K562 (cell line): ENCODE measurements at regions not wholly inside any gene's neighbourhood (a gene's known extent, or its start where the extent isn't known, plus 50 kb on each side); places are given as distances from the start of the nearest gene placed in this dataset.

Experiments
- ATAC-seq: fragments of 200-7000 bp; cut with Tn5 transposase; 3 replicates; pipeline ENCODE4 v1.9.1; 2020; ENCODE audit warnings: moderate library complexity
- BruUV-seq: library from RNA; stranded (reverse); fragments of 400-500 nt; replicated peaks from 2 replicates; lab custom pipeline; 2021; lab: Mats Ljungman, UMichigan
- CTCF ChIA-PET: fragments of 300-600 bp; formaldehyde crosslinking; extraction: SDS; loops from one replicate; lab custom pipeline; 2021; ENCODE audit warnings: low intra/inter-chr PET ratio; lab: Yijun Ruan, JAX
- POLR2A ChIA-PET: fragments of 300-600, 350-650 bp; sonication (Branson Sonifier 250); formaldehyde crosslinking; extraction: SDS; loops from one replicate; lab custom pipeline; 2021; ENCODE audit warnings: antibody characterized with exemption, inconsistent platforms; lab: Yijun Ruan, JAX
- DNase-seq, 4 experiments: peaks; one replicate each; pipeline versions ENCODE4 v3.0.0 to v3.0.0-alpha.2; 2011 to 2018; ENCODE audit warnings: low spot score in 3 of 4, mixed read lengths in 3 of 4; ENCODE audit errors: extremely low read depth in 1 of 4
- FAIRE-seq: peaks from 2 replicates; lab custom pipeline; 2011; peaks lifted over from hg19 to GRCh38; lab: Jason Lieb, UNC
- H2AFZ ChIP-seq: 2 replicates; pipeline ENCODE4 v1.6.0; 2011; ENCODE audit warnings: low read depth, low read length, control low read depth, inconsistent platforms
- H3K27ac ChIP-seq: fragments of 200-600 bp; 3 replicates; pipeline ENCODE4 v1.8.0; 2011; ENCODE audit warnings: low read depth, mild to moderate bottlenecking, control low read depth, inconsistent platforms, low read length, moderate library complexity, mixed read lengths; ENCODE audit errors: extremely low read depth
- H3K27me3 ChIP-seq, 2 experiments: fragments of 300-600 bp in 1 of 2; 2 replicates in 1 of 2; 3 replicates in 1 of 2; pipeline versions ENCODE4 v1.6.0 to v1.8.0; 2011; ENCODE audit warnings: inconsistent platforms in 2 of 2, low read length in 2 of 2, mild to moderate bottlenecking in 1 of 2, mixed read lengths in 1 of 2, moderate library complexity in 1 of 2; ENCODE audit not compliant: control insufficient read depth in 2 of 2, insufficient read depth in 2 of 2
- H3K36me3 ChIP-seq: fragments of 300-600 bp; 3 replicates; pipeline ENCODE4 v1.8.0; 2011; ENCODE audit warnings: mild to moderate bottlenecking, low read length, inconsistent platforms; ENCODE audit not compliant: control insufficient read depth, insufficient read depth
- H3K4me1 ChIP-seq, 2 experiments: fragments of 200-600 bp in 1 of 2; replicated peaks in 1 of 2; 2 replicates in 1 of 2; 3 replicates in 1 of 2; pipeline versions ENCODE4 v1.5.1 to v1.8.0; 2011; ENCODE audit warnings: inconsistent platforms in 2 of 2, low read length in 2 of 2, mild to moderate bottlenecking in 1 of 2, mixed read lengths in 1 of 2, moderate library complexity in 1 of 2; ENCODE audit not compliant: control insufficient read depth in 2 of 2, insufficient read depth in 2 of 2
- H3K4me2 ChIP-seq: 2 replicates; pipeline ENCODE4 v1.6.1; 2011; ENCODE audit warnings: low read length, control low read depth, inconsistent platforms, mixed read lengths; ENCODE audit not compliant: insufficient read depth
- H3K4me3 ChIP-seq: fragments of 200-600 bp; sonication (generic), shearing (Covaris generic); 2 replicates; pipeline ENCODE4 v1.5.1; 2016; ENCODE audit warnings: control low read depth, inconsistent platforms
- H3K79me2 ChIP-seq: fragments of 200-600 bp; 3 replicates; pipeline ENCODE4 v1.8.0; 2011; ENCODE audit warnings: low read length, inconsistent platforms; ENCODE audit not compliant: control insufficient read depth, insufficient read depth
- H3K9ac ChIP-seq, 2 experiments: 2 replicates each; pipeline versions ENCODE4 v1.6.0 to v1.6.1; 2011; ENCODE audit warnings: low read depth in 2 of 2, low read length in 2 of 2, control low read depth in 1 of 2, inconsistent platforms in 1 of 2, mild to moderate bottlenecking in 1 of 2, mixed read lengths in 1 of 2; ENCODE audit not compliant: insufficient read depth in 1 of 2
- H3K9me1 ChIP-seq: one replicate; pipeline ENCODE4 v1.6.0; 2011; ENCODE audit warnings: inconsistent platforms, mild to moderate bottlenecking, low read length, moderate library complexity; ENCODE audit not compliant: control insufficient read depth, insufficient read depth
- H3K9me3 ChIP-seq: replicated peaks from 2 replicates; pipeline ENCODE4 v1.5.1; 2011; ENCODE audit warnings: low read depth, low read length, inconsistent platforms; ENCODE audit not compliant: control insufficient read depth, insufficient read depth
- H4K20me1 ChIP-seq: replicated peaks from 2 replicates; pipeline ENCODE4 v1.6.1; 2011; ENCODE audit warnings: low read length, inconsistent platforms, mixed read lengths; ENCODE audit not compliant: control insufficient read depth, insufficient read depth
- AFF1 ChIP-seq, 2 experiments: fragments of 450-650 bp; IDR thresholded peaks; 2 replicates each; pipeline ENCODE4 v1.6.1; 2018; ENCODE audit warnings: mild to moderate bottlenecking in 2 of 2, low read depth in 1 of 2; ENCODE audit not compliant: partially characterized antibody in 2 of 2
- CUX1 ChIP-seq: fragments of 200-800 bp; sonication (Bioruptor generic); IDR thresholded peaks from 2 replicates; pipeline ENCODE4 v1.6.1; 2016; ENCODE audit warnings: missing genetic modification characterization, missing compliant biosample characterization
- EWSR1 ChIP-seq: fragments of 450-650 bp; IDR thresholded peaks from 2 replicates; pipeline ENCODE4 v1.6.1; 2018; ENCODE audit warnings: borderline replicate concordance, mild to moderate bottlenecking, low read depth, moderate library complexity; ENCODE audit not compliant: partially characterized antibody
- HNRNPUL1 ChIP-seq: fragments of 200-400 bp; formaldehyde crosslinking; IDR thresholded peaks from 2 replicates; pipeline ENCODE4 v1.6.1; 2017; ENCODE audit warnings: low read length
- KDM5B ChIP-seq: fragments of 200-600 bp; sonication (generic); IDR thresholded peaks from 2 replicates; pipeline ENCODE4 v1.6.1; 2012; ENCODE audit warnings: low read depth, mild to moderate bottlenecking, moderate library complexity, low read length, control low read depth, inconsistent platforms; ENCODE audit not compliant: insufficient replicate concordance
- POLR3G ChIP-seq: IDR thresholded peaks from 2 replicates; pipeline ENCODE4 v1.6.1; 2011; ENCODE audit not compliant: insufficient read length, insufficient replicate concordance; ENCODE audit errors: extremely low read depth
- SMARCB1 ChIP-seq: IDR thresholded peaks from 2 replicates; pipeline ENCODE4 v1.6.1; 2011; ENCODE audit warnings: improper control_type of control experiment, low read depth; ENCODE audit not compliant: insufficient read length
- SOX6 ChIP-seq: fragments of 450-650 bp; IDR thresholded peaks from 2 replicates; pipeline ENCODE4 v1.6.1; 2014; ENCODE audit warnings: mild to moderate bottlenecking
- STAG1 ChIP-seq: sonication (generic); formaldehyde crosslinking; IDR thresholded peaks from 2 replicates; pipeline ENCODE4 v1.5.0; 2020; ENCODE audit warnings: missing genetic modification reagents, borderline replicate concordance
- ZBTB1 ChIP-seq: sonication (generic); formaldehyde crosslinking; IDR thresholded peaks from 2 replicates; pipeline ENCODE4 v1.8.1; 2023; ENCODE audit warnings: missing genetic modification reagents, low read depth, mild to moderate bottlenecking, borderline replicate concordance
- ZNF780A ChIP-seq: fragments of 250-450 bp; sonication (Bioruptor Pico); IDR thresholded peaks from 2 replicates; pipeline ENCODE4 v1.5.0; 2021; ENCODE audit warnings: mild to moderate bottlenecking
- WGBS: fragments of 100-300 bp; shearing (Covaris generic); methylation state at CpG from one replicate; pipeline ENCODE4 v1.1.6; 2016; ENCODE audit warnings: low coverage, mixed read lengths; ENCODE audit not compliant: insufficient coverage; ENCODE audit errors: missing lambda C conversion rate; 5-methylcytosine and 5-hydroxymethylcytosine counted together
- in situ Hi-C: fragments of 300-500 bp; cut with MboI; formaldehyde crosslinking; loops from 4 replicates; pipeline ENCODE4 v1.15.0; 2018; ENCODE audit warnings: inconsistent platforms, mixed read lengths
- intact Hi-C: fragments of 100-400 bp; cut with micrococcal nuclease; formaldehyde crosslinking; loops from 2 replicates; pipeline ENCODE4 v1.14.2; 2022
- TF ChIP-seq, protein P1 (sequence below): sonication (generic); formaldehyde crosslinking; IDR thresholded peaks from 2 replicates; pipeline ENCODE4 v1.8.0; 2022; ENCODE audit warnings: mild to moderate bottlenecking, missing genetic modification reagents

GRCh38 chr4:42347076-42347475, 50.2 kb upstream of the SHISA3 start:
- no peaks in the 10 kb centered on the region for H4K20me1 ChIP-seq
- H3K79me2 ChIP-seq: no peaks in the 10 kb centered on the region
- no TSS peak for BruUV-seq
- H3K27ac ChIP-seq: no peak overlapping the region
- H3K4me2 ChIP-seq: no peak overlapping the region
- H3K4me3 ChIP-seq: no peak overlapping the region
- peaks cover 0 to 5% of the 10 kb centered on the region in 2 experiments; a peak in 1 of 5 replicates for H3K4me1 ChIP-seq
- ChIA-PET CTCF (no interaction called here), POLR2A (no interaction called here)
- no peaks in the 10 kb centered on the region for H3K9me1 ChIP-seq
- H2AFZ ChIP-seq: no peak overlapping the region
- H3K27me3 ChIP-seq: peaks cover 4 to 20% of the 10 kb centered on the region in 2 experiments; a peak in 3 of 5 replicates
- no peaks in the 10 kb centered on the region for H3K36me3 ChIP-seq
- in situ Hi-C loops (no loop called here), intact Hi-C loops (no loop called here)
- WGBS: 0% methylated on average over 8 of the region's 10 CpGs
- no peak for ATAC-seq
- FAIRE-seq: no peak
- no peaks in the 10 kb centered on the region for H3K9me3 ChIP-seq
- no peak overlapping the region; a peak in 1 of 4 replicates for H3K9ac ChIP-seq
- no peak for DNase-seq
- TF ChIP-seq SMARCB1: no peak
- no peak for TF ChIP-seq STAG1 (CRISPR knock-in tag)
- TF ChIP-seq KDM5B: no peak
- no peak for TF ChIP-seq HNRNPUL1
- no peak for TF ChIP-seq EWSR1
- no peak for TF ChIP-seq CUX1 (CRISPR knock-in tag)
- no peak for TF ChIP-seq ZBTB1 (CRISPR knock-in tag)
- no peak for TF ChIP-seq AFF1 (IDR thresholded peaks at IDR 0.05; ENCODE audit: low read depth in 1 of 2, partially characterized antibody in 2 of 2)
- TF ChIP-seq, protein P1, sequence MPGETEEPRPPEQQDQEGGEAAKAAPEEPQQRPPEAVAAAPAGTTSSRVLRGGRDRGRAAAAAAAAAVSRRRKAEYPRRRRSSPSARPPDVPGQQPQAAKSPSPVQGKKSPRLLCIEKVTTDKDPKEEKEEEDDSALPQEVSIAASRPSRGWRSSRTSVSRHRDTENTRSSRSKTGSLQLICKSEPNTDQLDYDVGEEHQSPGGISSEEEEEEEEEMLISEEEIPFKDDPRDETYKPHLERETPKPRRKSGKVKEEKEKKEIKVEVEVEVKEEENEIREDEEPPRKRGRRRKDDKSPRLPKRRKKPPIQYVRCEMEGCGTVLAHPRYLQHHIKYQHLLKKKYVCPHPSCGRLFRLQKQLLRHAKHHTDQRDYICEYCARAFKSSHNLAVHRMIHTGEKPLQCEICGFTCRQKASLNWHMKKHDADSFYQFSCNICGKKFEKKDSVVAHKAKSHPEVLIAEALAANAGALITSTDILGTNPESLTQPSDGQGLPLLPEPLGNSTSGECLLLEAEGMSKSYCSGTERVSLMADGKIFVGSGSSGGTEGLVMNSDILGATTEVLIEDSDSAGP (CRISPR knock-in tag): no peak
- TF ChIP-seq ZNF780A (CRISPR knock-in tag): no peak
- TF ChIP-seq SOX6: no peak
- no peak for TF ChIP-seq POLR3G
